DND-41 (cell line): ENCODE measurements at regions not wholly inside any gene's neighbourhood (a gene's known extent, or its start where the extent isn't known, plus 50 kb on each side); places are given as distances from the start of the nearest gene placed in this dataset.

Experiments
- ATAC-seq: fragments of 200-7000 bp; cut with Tn5 transposase; 3 replicates; pipeline ENCODE4 v1.9.1; 2021; ENCODE audit warnings: low read depth; ENCODE audit not compliant: insufficient read depth
- DNase-seq: peaks from one replicate; pipeline ENCODE4 v3.0.0-alpha.2; 2020
- H2AFZ ChIP-seq: 2 replicates; pipeline ENCODE4 v1.6.0; 2012; ENCODE audit warnings: low read depth, low read length
- H3K27ac ChIP-seq: 2 replicates; pipeline ENCODE4 v1.5.1; 2012; ENCODE audit warnings: low read length, inconsistent platforms
- H3K27me3 ChIP-seq: fragments of 200-600 bp; sonication (generic); 2 replicates; pipeline ENCODE4 v1.6.0; 2012; ENCODE audit warnings: low read length, mild to moderate bottlenecking, inconsistent platforms; ENCODE audit not compliant: insufficient read depth, poor library complexity
- H3K36me3 ChIP-seq: 2 replicates; pipeline ENCODE4 v1.5.1; 2012; ENCODE audit warnings: low read length, inconsistent platforms; ENCODE audit not compliant: insufficient read depth
- H3K4me1 ChIP-seq: 2 replicates; pipeline ENCODE4 v1.5.1; 2012; ENCODE audit warnings: mild to moderate bottlenecking, low read length; ENCODE audit not compliant: insufficient read depth
- H3K4me2 ChIP-seq: 2 replicates; pipeline ENCODE4 v1.6.0; 2012; ENCODE audit warnings: mild to moderate bottlenecking, moderate library complexity, low read length, inconsistent platforms; ENCODE audit not compliant: insufficient read depth
- H3K4me3 ChIP-seq, 2 experiments: fragments of 200-600 bp in 1 of 2; shearing (Covaris generic) in 1 of 2; 2 replicates each; pipeline ENCODE4 v1.5.1; 2012 to 2016; ENCODE audit warnings: inconsistent platforms in 2 of 2, low read length in 2 of 2, mild to moderate bottlenecking in 2 of 2, low read depth in 1 of 2, moderate library complexity in 1 of 2
- H3K79me2 ChIP-seq: 2 replicates; pipeline ENCODE4 v1.6.0; 2012; ENCODE audit warnings: low read length, inconsistent platforms; ENCODE audit not compliant: insufficient read depth
- H3K9ac ChIP-seq: 2 replicates; pipeline ENCODE4 v1.6.0; 2012; ENCODE audit warnings: low read depth, mild to moderate bottlenecking, inconsistent platforms, low read length, moderate library complexity
- H3K9me3 ChIP-seq: 2 replicates; pipeline ENCODE4 v1.5.1; 2012; ENCODE audit warnings: low read length, moderate library complexity, mild to moderate bottlenecking, inconsistent platforms; ENCODE audit not compliant: insufficient read depth, severe bottlenecking
- H4K20me1 ChIP-seq: 2 replicates; pipeline ENCODE4 v1.6.0; 2012; ENCODE audit warnings: low read length; ENCODE audit not compliant: insufficient read depth
- EZH2 ChIP-seq: IDR thresholded peaks from 3 replicates; pipeline ENCODE4 v1.6.1; 2012; ENCODE audit warnings: borderline replicate concordance, low read depth, mild to moderate bottlenecking, moderate library complexity, low read length, inconsistent platforms; ENCODE audit not compliant: severe bottlenecking
- TF ChIP-seq, protein P1 (sequence below): IDR thresholded peaks from 2 replicates; pipeline ENCODE4 v1.5.1; 2012; ENCODE audit warnings: borderline replicate concordance, low read length, moderate library complexity, mild to moderate bottlenecking; ENCODE audit not compliant: poor library complexity, severe bottlenecking; ENCODE audit errors: extremely low read depth

DNA sequence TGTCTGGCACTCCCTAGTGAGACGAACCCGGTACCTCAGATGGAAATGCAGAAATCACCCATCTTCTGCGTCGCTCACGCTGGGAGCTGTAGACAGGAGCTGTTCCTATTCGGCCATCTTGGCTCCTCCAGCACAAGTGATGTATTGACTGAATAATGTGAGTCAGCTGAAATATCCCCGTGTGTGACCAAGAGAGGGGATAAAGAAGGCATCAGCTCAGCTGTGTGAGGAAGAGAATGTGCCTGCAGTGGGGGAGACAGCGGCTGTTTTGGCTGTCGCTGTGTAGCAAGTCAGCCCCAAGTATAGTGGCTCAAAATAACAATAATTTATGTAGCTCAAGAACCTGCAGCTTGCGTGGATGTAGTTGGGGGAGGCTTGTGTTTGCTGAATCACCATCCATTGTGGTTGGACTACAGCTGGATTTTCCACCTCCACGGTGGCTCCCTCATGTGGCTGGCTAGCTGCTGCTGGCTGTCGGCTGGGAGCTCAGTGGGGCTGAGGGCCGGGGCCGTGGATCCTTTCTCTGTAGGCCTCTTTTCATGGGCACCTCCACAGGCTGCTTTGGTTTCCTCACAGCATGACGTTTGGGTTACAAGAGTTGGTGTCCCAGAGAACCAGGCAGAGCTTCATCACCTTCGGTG lies 434.5 kb downstream of the CCSER2 start:
- no peak overlapping the region for H3K9ac ChIP-seq
- no peak for ATAC-seq
- no peaks in the 10 kb centered on the region for H3K9me3 ChIP-seq
- no peaks in the 10 kb centered on the region for H3K4me1 ChIP-seq
- no peaks in the 10 kb centered on the region for H3K27me3 ChIP-seq
- H2AFZ ChIP-seq = no peak overlapping the region
- H3K36me3 ChIP-seq = no peaks in the 10 kb centered on the region
- H3K27ac ChIP-seq = no peak overlapping the region
- no peaks in the 10 kb centered on the region for H4K20me1 ChIP-seq
- no peak for DNase-seq
- no peak overlapping the region for H3K4me3 ChIP-seq
- no peak overlapping the region for H3K4me2 ChIP-seq
- no peaks in the 10 kb centered on the region for H3K79me2 ChIP-seq
- TF ChIP-seq EZH2 = no peak
- TF ChIP-seq, protein P1, sequence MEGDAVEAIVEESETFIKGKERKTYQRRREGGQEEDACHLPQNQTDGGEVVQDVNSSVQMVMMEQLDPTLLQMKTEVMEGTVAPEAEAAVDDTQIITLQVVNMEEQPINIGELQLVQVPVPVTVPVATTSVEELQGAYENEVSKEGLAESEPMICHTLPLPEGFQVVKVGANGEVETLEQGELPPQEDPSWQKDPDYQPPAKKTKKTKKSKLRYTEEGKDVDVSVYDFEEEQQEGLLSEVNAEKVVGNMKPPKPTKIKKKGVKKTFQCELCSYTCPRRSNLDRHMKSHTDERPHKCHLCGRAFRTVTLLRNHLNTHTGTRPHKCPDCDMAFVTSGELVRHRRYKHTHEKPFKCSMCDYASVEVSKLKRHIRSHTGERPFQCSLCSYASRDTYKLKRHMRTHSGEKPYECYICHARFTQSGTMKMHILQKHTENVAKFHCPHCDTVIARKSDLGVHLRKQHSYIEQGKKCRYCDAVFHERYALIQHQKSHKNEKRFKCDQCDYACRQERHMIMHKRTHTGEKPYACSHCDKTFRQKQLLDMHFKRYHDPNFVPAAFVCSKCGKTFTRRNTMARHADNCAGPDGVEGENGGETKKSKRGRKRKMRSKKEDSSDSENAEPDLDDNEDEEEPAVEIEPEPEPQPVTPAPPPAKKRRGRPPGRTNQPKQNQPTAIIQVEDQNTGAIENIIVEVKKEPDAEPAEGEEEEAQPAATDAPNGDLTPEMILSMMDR = no peak

DNA sequence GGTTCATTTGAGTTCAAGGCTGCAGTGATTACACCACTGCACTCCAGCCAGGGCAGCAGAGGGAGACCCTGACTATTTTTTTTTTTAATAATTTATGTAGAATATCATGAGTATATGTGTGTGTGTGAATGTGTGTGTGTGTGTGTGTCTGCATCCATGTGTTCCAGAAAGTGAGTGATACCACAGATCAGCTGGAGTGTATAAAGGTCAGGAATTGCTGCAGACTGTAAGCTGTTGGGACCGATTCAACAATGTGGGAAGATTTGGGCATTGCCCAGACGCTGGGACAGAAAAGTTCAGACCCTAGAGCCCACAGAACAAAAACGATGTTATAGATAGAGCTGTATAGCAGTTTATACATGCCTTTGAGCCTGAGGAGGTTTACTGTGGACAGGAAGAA lies 435.6 kb downstream of the CCSER2 start:
- no peak for ATAC-seq
- H3K4me1 ChIP-seq = no peaks in the 10 kb centered on the region

DNA sequence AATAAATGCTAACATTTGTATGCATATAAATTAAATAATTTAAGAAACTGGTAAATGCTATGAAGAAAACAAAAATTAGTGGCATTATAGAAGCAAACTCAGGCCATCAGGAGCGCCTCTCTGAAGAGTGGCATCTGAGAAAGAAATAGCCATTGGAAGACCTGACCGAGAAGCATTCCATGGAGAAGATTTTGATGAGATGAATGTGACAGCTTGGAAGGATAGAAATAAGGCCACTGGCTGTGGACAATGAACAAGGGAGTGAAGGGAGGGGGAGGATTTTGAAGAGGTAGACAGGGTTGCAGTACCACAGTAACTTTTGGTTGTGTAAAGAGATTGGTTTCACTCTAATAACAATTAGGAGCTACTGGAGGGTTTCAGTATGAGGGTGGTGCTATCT lies 436.7 kb downstream of the CCSER2 start:
- H3K79me2 ChIP-seq = no peaks in the 10 kb centered on the region
- H3K36me3 ChIP-seq = no peaks in the 10 kb centered on the region
- H3K27me3 ChIP-seq = no peaks in the 10 kb centered on the region
- DNase-seq (no peak), ATAC-seq (no peak)
- H3K9ac ChIP-seq = no peak overlapping the region
- H3K4me2 ChIP-seq = no peak overlapping the region
- no peak overlapping the region for H2AFZ ChIP-seq
- no peaks in the 10 kb centered on the region for H4K20me1 ChIP-seq
- no peaks in the 10 kb centered on the region for H3K4me1 ChIP-seq
- H3K9me3 ChIP-seq = no peaks in the 10 kb centered on the region
- no peak overlapping the region for H3K27ac ChIP-seq
- H3K4me3 ChIP-seq = no peak overlapping the region
- TF ChIP-seq EZH2 = no peak
- TF ChIP-seq, protein P1 = no peak

More for the DNA sequence above, 435.6 kb downstream of the CCSER2 start:
- no peak for TF ChIP-seq EZH2
- TF ChIP-seq, protein P1 = no peak
- no peaks in the 10 kb centered on the region for H4K20me1 ChIP-seq
- H3K4me3 ChIP-seq = no peak overlapping the region
- H3K36me3 ChIP-seq = no peaks in the 10 kb centered on the region
- H3K9me3 ChIP-seq = no peaks in the 10 kb centered on the region
- H3K79me2 ChIP-seq = no peaks in the 10 kb centered on the region
- no peak for DNase-seq
- H3K9ac ChIP-seq = no peak overlapping the region
- H3K4me2 ChIP-seq = no peak overlapping the region
- H3K27ac ChIP-seq = no peak overlapping the region
- H2AFZ ChIP-seq = no peak overlapping the region
- H3K27me3 ChIP-seq = no peaks in the 10 kb centered on the region

DNA sequence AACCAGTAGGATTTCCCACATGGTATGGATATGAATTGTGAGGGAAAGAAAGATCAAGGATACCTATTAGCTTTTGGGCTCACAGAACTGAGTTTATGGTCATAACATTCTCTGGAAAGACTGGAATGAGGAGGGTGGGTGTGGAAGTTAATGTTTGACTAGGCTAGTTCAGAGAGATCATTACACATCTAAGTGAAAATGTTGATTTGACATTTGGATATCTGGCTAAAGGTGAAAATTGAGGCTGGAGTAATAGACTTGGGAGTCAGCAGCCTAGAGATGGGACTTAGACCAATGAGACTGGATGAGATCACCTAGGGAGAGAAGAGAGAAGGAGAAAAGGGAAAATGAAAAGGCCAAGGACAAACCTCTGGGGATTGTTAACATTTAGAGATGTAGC lies 437.3 kb downstream of the CCSER2 start:
- DNase-seq (no peak), ATAC-seq (no peak)
- H3K27ac ChIP-seq = no peak overlapping the region
- no peaks in the 10 kb centered on the region for H4K20me1 ChIP-seq
- no peaks in the 10 kb centered on the region for H3K27me3 ChIP-seq
- H3K4me1 ChIP-seq = no peaks in the 10 kb centered on the region
- H3K9ac ChIP-seq = no peak overlapping the region
- H3K4me2 ChIP-seq = no peak overlapping the region
- no peaks in the 10 kb centered on the region for H3K79me2 ChIP-seq
- H3K4me3 ChIP-seq = no peak overlapping the region
- H2AFZ ChIP-seq = no peak overlapping the region
- H3K9me3 ChIP-seq = no peaks in the 10 kb centered on the region
- TF ChIP-seq EZH2 = no peak
- H3K36me3 ChIP-seq = no peaks in the 10 kb centered on the region
